Endothelial cell of umbilical vein (primary cell): ENCODE measurements at regions not wholly inside any gene's neighbourhood (a gene's known extent, or its start where the extent isn't known, plus 50 kb on each side); places are given as distances from the start of the nearest gene placed in this dataset.

Experiments
- BruUV-seq: library from RNA; stranded (reverse); fragments of 400-500 nt; replicated peaks from 2 replicates; lab custom pipeline; 2021; lab: Mats Ljungman, UMichigan
- CTCF ChIA-PET: fragments of 300-600, 350-600 bp; sonication (Branson Sonifier 250); formaldehyde crosslinking; loops from one replicate; lab custom pipeline; 2021; ENCODE audit warnings: antibody characterized with exemption, inconsistent platforms; lab: Charles Lee
- POLR2A ChIA-PET: fragments of 300-600, 350-600 bp; sonication (Branson Sonifier 250); formaldehyde crosslinking; loops from one replicate; lab custom pipeline; 2021; ENCODE audit warnings: antibody characterized with exemption, inconsistent platforms; lab: Charles Lee
- DNase-seq: peaks from one replicate; pipeline ENCODE4 v3.0.0-alpha.2; 2011; ENCODE audit warnings: low read depth, low spot score
- FAIRE-seq: peaks from 2 replicates; lab custom pipeline; 2011; peaks lifted over from hg19 to GRCh38; lab: Jason Lieb, UNC
- H2AFZ ChIP-seq: 2 replicates; pipeline ENCODE4 v1.6.0; 2012; ENCODE audit warnings: low read depth, low read length, control low read depth, inconsistent platforms
- H3K27ac ChIP-seq: 2 replicates; pipeline ENCODE4 v1.5.1; 2011; ENCODE audit warnings: low read depth, mild to moderate bottlenecking, control low read depth, low read length, moderate library complexity; ENCODE audit not compliant: insufficient read depth
- H3K27me3 ChIP-seq, 2 experiments: 2 replicates each; pipeline versions ENCODE4 v1.6.0 to v1.6.1; 2011; ENCODE audit warnings: low read length in 2 of 2, mixed read lengths in 1 of 2; ENCODE audit not compliant: control insufficient read depth in 2 of 2, insufficient read depth in 2 of 2
- H3K36me3 ChIP-seq, 2 experiments: 2 replicates in 1 of 2; 3 replicates in 1 of 2; pipeline ENCODE4 v1.5.1; 2011; ENCODE audit warnings: low read length in 2 of 2, mild to moderate bottlenecking in 1 of 2, moderate library complexity in 1 of 2; ENCODE audit not compliant: control insufficient read depth in 2 of 2, insufficient read depth in 2 of 2; ENCODE audit errors: extremely low read depth in 1 of 2
- H3K4me1 ChIP-seq: 3 replicates; pipeline ENCODE4 v1.5.1; 2011; ENCODE audit warnings: mild to moderate bottlenecking, low read length; ENCODE audit not compliant: control insufficient read depth, insufficient read depth; ENCODE audit errors: extremely low read depth
- H3K4me2 ChIP-seq: 2 replicates; pipeline ENCODE4 v1.6.1; 2011; ENCODE audit warnings: low read length, control low read depth, mixed read lengths; ENCODE audit not compliant: insufficient read depth
- H3K4me3 ChIP-seq, 3 experiments: fragments of 200-600 bp in 1 of 3; sonication (generic), shearing (Covaris generic) in 1 of 3; replicated peaks in 1 of 3; 2 replicates each; pipeline ENCODE4 v1.5.1; 2011 to 2016; ENCODE audit warnings: control low read depth in 3 of 3, low read length in 3 of 3, mild to moderate bottlenecking in 2 of 3, inconsistent platforms in 1 of 3, low read depth in 1 of 3, moderate library complexity in 1 of 3; ENCODE audit not compliant: insufficient read depth in 1 of 3
- H3K79me2 ChIP-seq: 2 replicates; pipeline ENCODE4 v1.6.0; 2012; ENCODE audit warnings: low read length, inconsistent platforms; ENCODE audit not compliant: control insufficient read depth, insufficient read depth
- H3K9ac ChIP-seq: replicated peaks from 2 replicates; pipeline ENCODE3; 2011; ENCODE audit warnings: low read length, control low read depth; ENCODE audit not compliant: insufficient read depth; ENCODE audit errors: extremely low read depth
- H3K9me1 ChIP-seq: replicated peaks from 3 replicates; pipeline ENCODE4 v1.6.0; 2011; ENCODE audit warnings: mild to moderate bottlenecking, low read length; ENCODE audit not compliant: control insufficient read depth, insufficient read depth; ENCODE audit errors: extremely low read depth
- H3K9me3 ChIP-seq: replicated peaks from 2 replicates; pipeline ENCODE4 v1.5.1; 2012; ENCODE audit warnings: low read length, inconsistent platforms; ENCODE audit not compliant: control insufficient read depth, insufficient read depth
- H4K20me1 ChIP-seq: replicated peaks from 2 replicates; pipeline ENCODE3; 2011; ENCODE audit warnings: mild to moderate bottlenecking, low read length; ENCODE audit not compliant: control insufficient read depth, insufficient read depth; ENCODE audit errors: extremely low read depth
- CTCF ChIP-seq, 2 donors: IDR thresholded peaks; 1 replicate in 1 of 2; 2 replicates in 1 of 2; pipeline ENCODE4 v1.5.1; 2011; ENCODE audit warnings: low read length in 2 of 2, mild to moderate bottlenecking in 2 of 2, moderate library complexity in 2 of 2, control low read depth in 1 of 2, inconsistent platforms in 1 of 2, low read depth in 1 of 2; ENCODE audit not compliant: insufficient read depth in 1 of 2; ENCODE audit errors: extremely low read depth in 1 of 2
- EZH2 ChIP-seq: IDR thresholded peaks from 2 replicates; pipeline ENCODE4 v1.6.1; 2012; ENCODE audit warnings: borderline replicate concordance, low read depth, mild to moderate bottlenecking, moderate library complexity, low read length, inconsistent platforms; ENCODE audit not compliant: severe bottlenecking
- FOS ChIP-seq: IDR thresholded peaks from 2 replicates; pipeline ENCODE4 v1.6.1; 2011; ENCODE audit warnings: mild to moderate bottlenecking, low read length, moderate library complexity, borderline replicate concordance; ENCODE audit not compliant: insufficient read depth
- GATA2 ChIP-seq: IDR thresholded peaks from 2 replicates; pipeline ENCODE4 v1.7.0; 2011; ENCODE audit warnings: low read depth, mild to moderate bottlenecking, moderate library complexity, mixed read lengths, low read length; ENCODE audit not compliant: insufficient read length, insufficient read depth
- JUN ChIP-seq: IDR thresholded peaks from 2 replicates; pipeline ENCODE4 v1.6.1; 2011; ENCODE audit warnings: borderline replicate concordance, low read depth; ENCODE audit not compliant: insufficient read length, insufficient read depth
- MAX ChIP-seq: IDR thresholded peaks from 2 replicates; pipeline ENCODE4 v1.6.1; 2011; ENCODE audit not compliant: insufficient read depth, insufficient read length
- MYC ChIP-seq: IDR thresholded peaks from one replicate; pipeline ENCODE4 v1.6.1; 2011; ENCODE audit warnings: mild to moderate bottlenecking, low read depth, low read length
- POLR2A ChIP-seq: IDR thresholded peaks from 2 replicates; pipeline ENCODE4 v1.6.1; 2012; ENCODE audit warnings: low read depth, mild to moderate bottlenecking, control low read depth, low read length
- POLR2AphosphoS5 ChIP-seq: IDR thresholded peaks from 2 replicates; pipeline ENCODE4 v1.6.1; 2012; ENCODE audit warnings: low read depth, mild to moderate bottlenecking, control low read depth, low read length, moderate library complexity; ENCODE audit not compliant: insufficient read depth
- dilution Hi-C: fragments of 300-500 bp; cut with MboI; formaldehyde crosslinking; loops from one replicate; pipeline ENCODE4 v1.15.0; 2019; ENCODE audit warnings: low sequenced_read_pairs; ENCODE audit not compliant: extremely low pct_ligation_motif_present
- intact Hi-C: fragments of 100-400 bp; cut with micrococcal nuclease; formaldehyde crosslinking; loops from one replicate; pipeline ENCODE4 v1.10.0; 2022

- no peak overlapping the region for H3K27ac ChIP-seq
- no peak overlapping the region for H3K4me3 ChIP-seq
- DNase-seq: no peak
- H3K27me3 ChIP-seq: peaks cover 2 to 5% of the 10 kb centered on the region in 2 experiments
- H3K36me3 ChIP-seq: no peaks in the 10 kb centered on the region
- no peak for TF ChIP-seq POLR2A
- no peak for TF ChIP-seq FOS
- no peaks in the 10 kb centered on the region for H3K4me1 ChIP-seq
- intact Hi-C loops (no loop called here), dilution Hi-C loops (no loop called here)
- ChIA-PET POLR2A (no interaction called here), CTCF (no interaction called here)
- H4K20me1 ChIP-seq: no peaks in the 10 kb centered on the region
- no peak overlapping the region for H3K9ac ChIP-seq
- H2AFZ ChIP-seq: no peak overlapping the region
- no peaks in the 10 kb centered on the region for H3K9me1 ChIP-seq
- FAIRE-seq: no peak
- H3K79me2 ChIP-seq: no peaks in the 10 kb centered on the region
- BruUV-seq: no TSS peak
- H3K9me3 ChIP-seq: no peaks in the 10 kb centered on the region
- no peak overlapping the region for H3K4me2 ChIP-seq
These were observed 164.1 kb upstream of the FBXO11 start for GRCh38 chr2:48070415-48070814.

- intact Hi-C loops: no loop called here
- no peaks in the 10 kb centered on the region for H4K20me1 ChIP-seq
- H3K36me3 ChIP-seq: no peaks in the 10 kb centered on the region
- no peak overlapping the region for H3K9ac ChIP-seq
- H2AFZ ChIP-seq: no peak overlapping the region
- FAIRE-seq (no peak), DNase-seq (no peak)
- ChIA-PET CTCF (interaction anchor here (1.2 kb wide), 1 partner anchor 8 kb away, joined by 3 read pairs; no protein-coding TSS in a partner anchor), POLR2A (no interaction called here)
- dilution Hi-C loops: no loop called here
- H3K27ac ChIP-seq: no peak overlapping the region
- H3K4me1 ChIP-seq: no peaks in the 10 kb centered on the region
- BruUV-seq: no TSS peak
- TF ChIP-seq GATA2 (no peak), EZH2 (no peak), CTCF (IDR thresholded peaks at IDR 0.05; ENCODE audit: extremely low read depth in 1 of 2, insufficient read depth in 1 of 2, low read depth in 1 of 2, low read length in 2 of 2) (no peak), JUN (no peak), POLR2A (no peak), MAX (no peak), MYC (no peak), POLR2AphosphoS5 (no peak), FOS (no peak)
- H3K79me2 ChIP-seq: no peaks in the 10 kb centered on the region
- H3K4me2 ChIP-seq: no peak overlapping the region
- H3K4me3 ChIP-seq: no peak overlapping the region
- peaks cover 4 to 5% of the 10 kb centered on the region in 2 experiments for H3K27me3 ChIP-seq
- H3K9me1 ChIP-seq: no peaks in the 10 kb centered on the region
- H3K9me3 ChIP-seq: no peaks in the 10 kb centered on the region
These were observed 166.3 kb upstream of the FBXO11 start for GRCh38 chr2:48072583-48072982.
